GM21526 (cell line): ENCODE measurements at regions not wholly inside any gene's neighbourhood (a gene's known extent, or its start where the extent isn't known, plus 50 kb on each side); places are given as distances from the start of the nearest gene placed in this dataset.

Source experiments
- ATAC-seq: cut with Tn5 transposase; IDR thresholded peaks from one replicate; pipeline ENCODE4 v1.9.1; 2021; ENCODE audit warnings: moderate library complexity; ENCODE audit not compliant: unreplicated experiment, low FRiP score

- no peak for ATAC-seq
Measured at GRCh38 chr2:238979636-238980035, 131.8 kb downstream of the TWIST2 start.

GRCh38 chr2:238985041-238985729 lies 137.3 kb downstream of the TWIST2 start:
- no peak for ATAC-seq

GRCh38 chr2:238985931-238986446 lies 138.1 kb downstream of the TWIST2 start:
- no peak for ATAC-seq

GRCh38 chr2:238986491-238987351 lies 138.8 kb downstream of the TWIST2 start:
- ATAC-seq, result no peak

GRCh38 chr2:238987352-238987981 lies 139.6 kb downstream of the TWIST2 start:
- ATAC-seq, result no peak

- no peak for ATAC-seq
Measured at GRCh38 chr2:238988105-238988504, 140.2 kb downstream of the TWIST2 start.

GRCh38 chr2:238988752-238989151 lies 140.9 kb downstream of the TWIST2 start:
- ATAC-seq, result no peak

GRCh38 chr2:238989484-238989883 lies 141.6 kb downstream of the TWIST2 start:
- no peak for ATAC-seq

- ATAC-seq, result no peak
Measured at GRCh38 chr2:238994432-238994831, 146.5 kb downstream of the TWIST2 start.

- no peak for ATAC-seq
Measured at GRCh38 chr2:238994876-238995275, 147.0 kb downstream of the TWIST2 start.

- ATAC-seq, result no peak
Measured at GRCh38 chr2:238995634-238996033, 147.7 kb downstream of the TWIST2 start.

GRCh38 chr2:238996331-238997136 lies 148.6 kb downstream of the TWIST2 start:
- ATAC-seq, result no peak

- no peak for ATAC-seq
Measured at GRCh38 chr2:238997137-238997390, 149.2 kb downstream of the TWIST2 start.

- no peak for ATAC-seq
Measured at GRCh38 chr2:238997684-238998083, 149.8 kb downstream of the TWIST2 start.
